BJ (cell line): ENCODE measurements at regions not wholly inside any gene's neighbourhood (a gene's known extent, or its start where the extent isn't known, plus 50 kb on each side); places are given as distances from the start of the nearest gene placed in this dataset.

Experiments
- CTCF ChIA-PET: fragments of 350-600 bp; formaldehyde crosslinking; extraction: SDS; loops from one replicate; lab custom pipeline; 2021; ENCODE audit warnings: antibody characterized with exemption, inconsistent platforms; lab: Yijun Ruan, JAX
- POLR2A ChIA-PET: fragments of 300-600 bp; sonication (Branson Sonifier 250); formaldehyde crosslinking; extraction: SDS; loops from one replicate; lab custom pipeline; 2021; ENCODE audit warnings: antibody characterized with exemption; lab: Charles Lee
- DNase-seq: peaks from one replicate; pipeline ENCODE4 v3.0.0-alpha.2; 2011; ENCODE audit warnings: low read depth
- H3K27me3 ChIP-seq: 2 replicates; pipeline ENCODE4 v1.6.0; 2011; ENCODE audit warnings: low read length; ENCODE audit not compliant: control insufficient read depth, insufficient read depth
- H3K36me3 ChIP-seq: 2 replicates; pipeline ENCODE4 v1.5.1; 2011; ENCODE audit warnings: low read length; ENCODE audit not compliant: control insufficient read depth, insufficient read depth
- H3K4me3 ChIP-seq: 2 replicates; pipeline ENCODE4 v1.5.1; 2011; ENCODE audit warnings: low read depth, mild to moderate bottlenecking, control low read depth, low read length
- TF ChIP-seq, protein P1 (sequence below): IDR thresholded peaks from 2 replicates; pipeline ENCODE4 v1.5.1; 2011; ENCODE audit warnings: low read depth, mild to moderate bottlenecking, control low read depth, inconsistent platforms, low read length, moderate library complexity; ENCODE audit not compliant: insufficient read depth

DNA sequence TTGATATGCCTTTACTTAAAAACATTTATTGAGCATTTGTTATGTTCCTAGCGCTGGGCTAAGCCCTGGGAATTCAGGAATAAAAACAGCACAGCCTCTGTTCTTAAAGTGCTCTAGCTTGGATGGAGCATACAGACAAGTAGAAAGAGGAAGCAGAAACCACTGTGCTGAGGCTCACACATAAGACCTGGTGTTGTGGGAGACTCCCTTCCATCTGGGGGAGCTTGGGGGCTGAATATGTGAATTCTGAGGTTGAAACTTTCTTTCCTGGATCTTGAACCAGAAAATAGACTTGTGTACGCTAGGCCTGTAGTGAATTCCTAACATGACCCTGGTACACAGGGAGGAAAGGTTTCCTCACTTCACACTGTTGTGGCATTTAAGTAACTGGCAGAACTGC is 209.9 kb downstream of the ZNF326 start:
- Histone ChIP-seq H3K36me3 (no peaks in the 10 kb centered on the region), H3K4me3 (no peak overlapping the region), H3K27me3 (no peaks in the 10 kb centered on the region; the same call in 1 of the 2 replicates)
- POLR2A ChIA-PET, result no interaction called here
- TF ChIP-seq, protein P1, sequence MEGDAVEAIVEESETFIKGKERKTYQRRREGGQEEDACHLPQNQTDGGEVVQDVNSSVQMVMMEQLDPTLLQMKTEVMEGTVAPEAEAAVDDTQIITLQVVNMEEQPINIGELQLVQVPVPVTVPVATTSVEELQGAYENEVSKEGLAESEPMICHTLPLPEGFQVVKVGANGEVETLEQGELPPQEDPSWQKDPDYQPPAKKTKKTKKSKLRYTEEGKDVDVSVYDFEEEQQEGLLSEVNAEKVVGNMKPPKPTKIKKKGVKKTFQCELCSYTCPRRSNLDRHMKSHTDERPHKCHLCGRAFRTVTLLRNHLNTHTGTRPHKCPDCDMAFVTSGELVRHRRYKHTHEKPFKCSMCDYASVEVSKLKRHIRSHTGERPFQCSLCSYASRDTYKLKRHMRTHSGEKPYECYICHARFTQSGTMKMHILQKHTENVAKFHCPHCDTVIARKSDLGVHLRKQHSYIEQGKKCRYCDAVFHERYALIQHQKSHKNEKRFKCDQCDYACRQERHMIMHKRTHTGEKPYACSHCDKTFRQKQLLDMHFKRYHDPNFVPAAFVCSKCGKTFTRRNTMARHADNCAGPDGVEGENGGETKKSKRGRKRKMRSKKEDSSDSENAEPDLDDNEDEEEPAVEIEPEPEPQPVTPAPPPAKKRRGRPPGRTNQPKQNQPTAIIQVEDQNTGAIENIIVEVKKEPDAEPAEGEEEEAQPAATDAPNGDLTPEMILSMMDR, result no peak
- CTCF ChIA-PET, result no interaction called here
- DNase-seq, result no peak

DNA sequence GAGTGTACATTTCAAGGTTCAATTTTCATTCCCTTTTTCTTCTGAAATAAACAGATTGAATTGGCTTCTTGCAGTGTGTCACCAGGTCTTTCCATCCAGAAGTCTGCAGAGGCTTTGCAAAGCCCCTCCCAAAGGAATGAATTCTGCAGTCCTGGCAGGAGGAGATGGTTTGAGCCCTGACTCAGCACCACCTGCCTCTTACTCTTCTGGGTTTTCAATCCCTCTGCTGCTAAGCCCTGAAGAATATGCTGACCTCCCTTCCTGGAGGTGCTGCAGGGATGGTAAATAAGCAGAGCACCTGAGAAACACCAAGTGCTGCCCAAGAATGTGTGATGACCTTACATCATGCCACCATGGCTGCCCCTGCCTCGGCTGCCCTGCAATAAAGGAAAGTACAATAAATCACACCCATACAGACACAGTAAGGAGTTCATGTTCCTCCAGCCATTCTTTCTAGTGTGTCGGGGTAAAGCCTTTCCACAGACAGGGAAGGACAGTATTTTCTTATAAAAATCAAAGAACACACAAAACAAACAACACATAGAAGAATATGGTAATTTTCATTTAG is 209.2 kb downstream of the ZNF326 start:
- CTCF ChIA-PET, result no interaction called here
- no peak for DNase-seq
- no peak overlapping the region for H3K4me3 ChIP-seq
- POLR2A ChIA-PET, result no interaction called here
- H3K36me3 ChIP-seq, result no peaks in the 10 kb centered on the region
- no peaks in the 10 kb centered on the region; the same call in 1 of the 2 replicates for H3K27me3 ChIP-seq
- TF ChIP-seq, protein P1, result no peak

DNA sequence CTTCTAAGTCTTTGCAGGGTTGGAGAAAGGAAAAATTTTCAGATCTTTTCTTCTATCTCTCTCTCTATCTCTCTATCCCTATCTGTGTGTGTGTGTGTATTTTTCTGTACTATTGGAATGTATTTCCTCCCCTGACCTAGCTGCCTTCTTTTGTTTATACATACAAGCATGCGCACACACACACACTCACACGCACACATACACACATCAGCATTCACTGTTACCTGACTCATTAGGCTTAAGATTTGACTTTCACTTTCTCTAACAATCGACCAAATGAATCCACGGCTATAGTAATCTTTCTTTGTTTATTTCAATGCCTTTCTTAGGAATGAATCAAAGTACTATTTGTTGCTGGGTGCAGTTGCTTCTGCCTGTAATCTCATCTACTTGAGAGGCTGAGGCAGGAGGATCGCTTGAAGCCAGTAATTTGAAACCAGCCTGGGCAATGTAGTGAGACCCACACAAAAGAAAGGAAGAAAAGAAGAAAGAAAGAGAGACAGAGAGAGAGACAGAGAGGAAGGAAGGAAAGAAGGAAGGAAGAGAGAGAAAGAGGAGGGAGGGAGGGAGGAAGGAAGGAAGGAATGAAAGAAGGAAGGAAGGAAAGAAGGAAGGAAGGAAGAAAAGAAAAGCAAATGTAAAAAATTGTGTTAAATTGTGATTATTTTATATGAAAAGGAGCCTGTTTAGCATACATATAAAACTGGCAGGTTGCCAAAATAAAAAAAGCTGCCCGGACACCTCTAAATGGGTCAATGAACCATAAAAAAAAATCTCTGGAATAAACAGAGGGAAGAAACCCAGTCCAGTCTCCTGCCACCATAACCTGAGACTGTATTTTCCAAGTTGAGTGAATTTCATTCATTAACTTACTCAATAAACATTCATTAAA is 206.8 kb downstream of the ZNF326 start:
- ChIA-PET POLR2A (no interaction called here), CTCF (no interaction called here)
- no peaks in the 10 kb centered on the region for H3K36me3 ChIP-seq
- H3K27me3 ChIP-seq, result peaks cover 2% of the 10 kb centered on the region; the same call in 1 of the 2 replicates
- no peak for DNase-seq
- no peak overlapping the region for H3K4me3 ChIP-seq
- TF ChIP-seq, protein P1, result no peak

DNA sequence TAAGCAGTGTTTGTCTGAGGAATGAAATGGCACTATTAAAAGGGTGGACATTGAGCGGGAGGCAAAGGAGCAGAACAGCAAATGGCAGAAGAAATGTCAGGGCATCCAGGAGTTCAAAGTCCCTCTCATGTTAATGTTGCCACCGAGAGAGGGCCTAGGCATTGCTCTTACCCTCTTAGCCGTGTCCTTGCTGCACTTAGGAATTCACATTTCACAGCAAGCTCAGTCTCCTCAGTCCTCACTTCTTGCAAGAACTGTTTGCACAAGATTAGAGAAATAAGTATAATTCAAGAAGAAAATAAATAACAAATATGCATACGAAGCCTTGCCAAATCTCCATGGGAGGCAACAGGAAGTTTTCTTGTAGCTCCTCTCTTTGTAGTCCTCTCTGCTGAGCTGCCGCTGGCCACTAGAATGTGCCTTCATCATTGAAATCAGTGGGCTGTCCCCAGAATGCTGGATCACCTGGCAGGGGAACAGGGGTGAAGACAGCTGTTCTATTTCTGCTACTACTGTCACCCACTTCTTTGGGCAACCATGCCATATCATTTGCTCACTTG is 205.8 kb downstream of the ZNF326 start:
- H3K36me3 ChIP-seq, result no peaks in the 10 kb centered on the region
- peaks cover 2% of the 10 kb centered on the region; the same call in 1 of the 2 replicates for H3K27me3 ChIP-seq
- TF ChIP-seq, protein P1, result no peak
- ChIA-PET CTCF (no interaction called here), POLR2A (no interaction called here)
- no peak overlapping the region for H3K4me3 ChIP-seq
- no peak for DNase-seq
